Nephron progenitor cell (in vitro differentiated cells): ENCODE measurements at regions not wholly inside any gene's neighbourhood (a gene's known extent, or its start where the extent isn't known, plus 50 kb on each side); places are given as distances from the start of the nearest gene placed in this dataset.

Experiments used
- DNase-seq: peaks from one replicate; pipeline ENCODE4 v3.0.0; 2021
- H3K27ac Mint-ChIP-seq: 2 replicates; pipeline ENCODE4 v1.8.0; 2021; ENCODE audit warnings: mild to moderate bottlenecking, moderate library complexity, mixed read lengths
- H3K27me3 Mint-ChIP-seq: 2 replicates; pipeline ENCODE4 v1.8.0; 2021; ENCODE audit warnings: mild to moderate bottlenecking, low read depth, mixed read lengths; ENCODE audit not compliant: poor library complexity
- H3K36me3 Mint-ChIP-seq: 2 replicates; pipeline ENCODE4 v1.8.0; 2021; ENCODE audit warnings: low read depth, mixed read lengths
- H3K4me1 Mint-ChIP-seq: 2 replicates; pipeline ENCODE4 v1.8.0; 2021; ENCODE audit warnings: mixed read lengths
- H3K4me3 Mint-ChIP-seq: 2 replicates; pipeline ENCODE4 v1.8.0; 2021; ENCODE audit warnings: mild to moderate bottlenecking, moderate library complexity, mixed read lengths
- H3K9me3 Mint-ChIP-seq: 2 replicates; pipeline ENCODE4 v1.8.0; 2021; ENCODE audit warnings: mild to moderate bottlenecking, moderate library complexity, mixed read lengths
- TF ChIP-seq, protein P1 (sequence below): fragments of 200-600 bp; sonication (generic); IDR thresholded peaks from 2 replicates; pipeline ENCODE4 v1.5.0; 2021; ENCODE audit warnings: antibody characterized with exemption

DNA sequence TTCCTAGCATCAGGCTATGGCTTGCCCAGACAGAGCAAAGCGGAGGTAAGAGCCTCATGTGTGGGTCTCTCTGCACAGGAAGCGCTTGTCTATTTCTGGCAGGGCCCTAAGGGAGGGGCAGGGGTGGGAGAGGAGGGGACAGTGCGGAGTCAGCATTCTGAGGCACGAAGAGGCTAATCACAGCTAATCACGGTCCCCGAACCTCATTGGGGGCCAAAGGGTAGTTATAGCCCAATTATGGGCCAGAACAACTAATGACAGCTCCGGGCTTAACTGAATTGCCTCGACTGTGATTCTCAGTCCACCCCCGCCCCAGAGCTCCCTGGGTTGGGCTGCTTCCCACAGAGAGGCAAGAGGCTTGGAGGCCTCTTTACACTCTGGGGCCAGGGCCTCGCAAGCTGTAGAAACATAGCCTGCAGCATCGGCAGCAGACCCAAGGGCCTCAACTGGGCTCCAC lies 72.7 kb upstream of the PRDM11 start:
- Mint-ChIP-seq H3K36me3 (no peaks in the 10 kb centered on the region), H3K4me3 (no peak overlapping the region), H3K4me1 (peaks cover 5% of the 10 kb centered on the region), H3K9me3 (no peaks in the 10 kb centered on the region), H3K27me3 (peaks cover 5% of the 10 kb centered on the region), H3K27ac (no peak overlapping the region)
- DNase-seq: no peak
- TF ChIP-seq, protein P1, sequence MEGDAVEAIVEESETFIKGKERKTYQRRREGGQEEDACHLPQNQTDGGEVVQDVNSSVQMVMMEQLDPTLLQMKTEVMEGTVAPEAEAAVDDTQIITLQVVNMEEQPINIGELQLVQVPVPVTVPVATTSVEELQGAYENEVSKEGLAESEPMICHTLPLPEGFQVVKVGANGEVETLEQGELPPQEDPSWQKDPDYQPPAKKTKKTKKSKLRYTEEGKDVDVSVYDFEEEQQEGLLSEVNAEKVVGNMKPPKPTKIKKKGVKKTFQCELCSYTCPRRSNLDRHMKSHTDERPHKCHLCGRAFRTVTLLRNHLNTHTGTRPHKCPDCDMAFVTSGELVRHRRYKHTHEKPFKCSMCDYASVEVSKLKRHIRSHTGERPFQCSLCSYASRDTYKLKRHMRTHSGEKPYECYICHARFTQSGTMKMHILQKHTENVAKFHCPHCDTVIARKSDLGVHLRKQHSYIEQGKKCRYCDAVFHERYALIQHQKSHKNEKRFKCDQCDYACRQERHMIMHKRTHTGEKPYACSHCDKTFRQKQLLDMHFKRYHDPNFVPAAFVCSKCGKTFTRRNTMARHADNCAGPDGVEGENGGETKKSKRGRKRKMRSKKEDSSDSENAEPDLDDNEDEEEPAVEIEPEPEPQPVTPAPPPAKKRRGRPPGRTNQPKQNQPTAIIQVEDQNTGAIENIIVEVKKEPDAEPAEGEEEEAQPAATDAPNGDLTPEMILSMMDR: no peak

DNA sequence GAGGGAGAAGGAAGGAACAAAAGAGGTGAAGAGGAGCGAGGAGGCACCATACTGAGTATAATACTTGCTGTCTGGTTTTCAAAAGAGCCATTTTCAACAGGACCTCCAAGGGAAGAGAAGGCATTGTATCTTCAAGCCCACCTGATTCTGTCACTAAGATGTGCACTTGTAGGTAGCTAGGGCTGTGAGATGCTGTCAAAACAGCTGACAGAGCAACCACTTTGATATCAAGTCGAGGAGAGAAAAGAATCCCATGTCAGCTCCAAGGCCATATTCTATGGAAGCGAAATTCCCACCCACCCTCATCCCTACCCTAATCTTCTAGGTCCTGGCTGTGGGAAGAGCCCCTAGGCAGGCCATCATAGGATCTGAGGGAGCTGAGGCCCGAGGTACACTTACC lies 70.9 kb upstream of the PRDM11 start:
- TF ChIP-seq, protein P1: no peak
- no peak for DNase-seq
- Mint-ChIP-seq H3K4me3 (no peak overlapping the region), H3K4me1 (peaks cover 12% of the 10 kb centered on the region), H3K36me3 (no peaks in the 10 kb centered on the region), H3K27ac (no peak overlapping the region), H3K9me3 (no peaks in the 10 kb centered on the region), H3K27me3 (peaks cover 11% of the 10 kb centered on the region)

DNA sequence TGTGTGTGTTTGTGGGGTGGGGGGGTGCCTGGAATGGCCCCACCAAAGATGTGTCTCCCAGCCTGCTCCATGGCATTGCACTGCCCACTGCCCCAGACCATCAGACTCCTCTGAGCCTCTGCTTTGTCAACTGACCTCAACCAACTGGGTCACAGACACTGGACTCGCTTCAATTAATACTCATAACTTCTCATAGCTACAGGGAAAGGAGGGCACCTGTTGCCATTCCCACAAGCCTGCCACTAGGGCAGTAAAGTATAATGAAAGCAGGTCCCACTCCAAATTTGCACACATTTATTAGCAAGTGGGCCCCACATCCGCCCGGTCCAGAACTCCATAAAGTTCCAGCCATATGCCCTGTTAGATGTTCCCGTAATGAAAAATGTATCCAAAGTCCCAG lies 70.5 kb upstream of the PRDM11 start:
- TF ChIP-seq, protein P1: no peak
- DNase-seq: no peak
- Mint-ChIP-seq H3K27ac (no peak overlapping the region), H3K36me3 (no peaks in the 10 kb centered on the region), H3K4me3 (no peak overlapping the region), H3K9me3 (no peaks in the 10 kb centered on the region), H3K27me3 (peaks cover 12% of the 10 kb centered on the region), H3K4me1 (peaks cover 12% of the 10 kb centered on the region)

DNA sequence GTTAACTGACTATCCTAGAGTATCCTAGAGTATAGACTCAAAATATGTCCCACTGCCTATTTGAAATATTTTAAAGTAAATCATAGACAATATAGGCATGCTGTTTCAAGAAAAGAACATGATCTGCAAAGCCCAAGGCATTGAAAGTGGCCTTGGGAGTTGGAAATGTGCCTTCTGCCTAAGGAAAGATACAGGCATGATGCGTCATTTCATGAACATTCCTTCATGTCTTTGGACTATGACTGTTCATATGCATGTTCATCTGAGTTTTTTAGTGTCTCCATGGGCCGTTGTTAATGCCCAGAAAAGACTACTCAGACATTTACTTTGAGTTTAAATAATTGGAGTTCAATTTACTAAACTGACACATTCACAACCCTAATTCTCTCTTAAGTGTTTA lies 69.7 kb upstream of the PRDM11 start:
- Mint-ChIP-seq H3K9me3 (peaks cover 4% of the 10 kb centered on the region), H3K27ac (no peak overlapping the region), H3K36me3 (no peaks in the 10 kb centered on the region), H3K27me3 (peaks cover 17% of the 10 kb centered on the region), H3K4me1 (peaks cover 12% of the 10 kb centered on the region), H3K4me3 (no peak overlapping the region)
- no peak for DNase-seq
- TF ChIP-seq, protein P1: no peak

DNA sequence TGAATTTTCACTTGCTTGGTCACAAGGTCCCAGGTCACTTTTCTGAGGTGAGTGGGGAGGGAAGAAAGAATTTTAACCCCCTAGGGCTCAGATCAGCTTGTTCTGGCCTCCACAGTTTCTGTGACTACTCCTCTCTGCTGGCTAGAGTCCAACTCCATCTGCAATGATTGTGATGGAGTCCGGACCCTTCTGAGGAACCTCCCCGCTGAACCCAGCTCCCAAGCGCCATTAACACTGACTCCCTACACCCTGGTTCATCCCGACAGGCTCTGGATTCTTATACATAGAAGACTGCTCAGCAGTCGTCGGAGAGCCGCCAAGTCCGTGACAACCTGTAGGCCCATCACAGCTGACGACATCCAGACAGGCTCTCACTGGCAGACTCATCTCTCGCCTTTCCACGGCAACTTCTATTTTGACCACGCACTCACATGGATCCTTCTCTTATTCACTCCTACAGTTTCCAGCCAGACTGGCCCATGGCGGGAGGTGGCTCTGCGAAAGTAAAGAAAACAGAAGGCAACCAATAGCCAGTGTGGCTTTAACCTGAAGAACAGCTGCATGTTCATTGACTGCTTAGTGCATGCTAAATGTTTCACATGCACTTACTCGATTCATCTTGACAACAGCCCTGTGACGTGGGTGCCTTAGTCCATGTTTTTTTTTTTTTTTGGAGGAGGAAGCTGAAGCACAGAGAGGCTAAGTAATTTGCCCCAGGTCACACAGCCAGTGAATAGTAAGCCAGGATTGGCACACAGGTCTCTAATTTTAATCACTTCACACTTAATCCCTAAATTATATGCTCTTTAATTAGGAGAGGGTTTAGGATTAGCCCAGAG lies 68.0 kb upstream of the PRDM11 start:
- Mint-ChIP-seq H3K4me3 (no peak overlapping the region), H3K4me1 (peaks cover 12% of the 10 kb centered on the region), H3K27me3 (peaks cover 20% of the 10 kb centered on the region), H3K27ac (peak overlapping the region; percentile 87), H3K36me3 (no peaks in the 10 kb centered on the region), H3K9me3 (peaks cover 4% of the 10 kb centered on the region)
- TF ChIP-seq, protein P1: no peak
- DNase-seq: no peak

DNA sequence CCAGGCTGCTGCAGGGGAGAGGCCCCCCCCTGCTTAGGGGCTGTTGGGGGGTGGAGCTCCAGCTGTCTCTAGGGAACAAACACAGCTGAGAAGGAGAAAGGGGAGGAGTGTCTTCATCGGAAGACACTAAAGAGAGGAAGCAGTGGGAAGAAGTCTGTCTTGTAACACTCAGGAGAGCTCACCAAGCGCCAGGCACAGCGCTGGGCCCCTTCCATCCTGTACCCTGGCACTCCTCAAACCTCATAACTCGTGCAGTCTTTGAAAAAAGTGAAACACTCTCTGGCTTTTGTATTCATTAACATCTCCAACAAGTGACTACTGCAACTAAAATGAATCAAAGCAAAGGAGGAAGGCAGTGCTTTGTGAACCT lies 67.4 kb upstream of the PRDM11 start:
- no peak for DNase-seq
- H3K4me1 Mint-ChIP-seq: peaks cover 12% of the 10 kb centered on the region
- no peaks in the 10 kb centered on the region for H3K36me3 Mint-ChIP-seq
- TF ChIP-seq, protein P1: no peak
- peaks cover 4% of the 10 kb centered on the region for H3K9me3 Mint-ChIP-seq
- H3K27me3 Mint-ChIP-seq: peaks cover 20% of the 10 kb centered on the region
- no peak overlapping the region for H3K4me3 Mint-ChIP-seq
- no peak overlapping the region for H3K27ac Mint-ChIP-seq
